Parathyroid adenoma (tissue), 2 donors: ENCODE measurements at regions not wholly inside any gene's neighbourhood (a gene's known extent, or its start where the extent isn't known, plus 50 kb on each side); places are given as distances from the start of the nearest gene placed in this dataset.

Source experiments
- H2AFZ ChIP-seq: fragments of 300-600 bp; sonication (generic); one replicate; pipeline ENCODE4 v1.7.0; 2017; ENCODE audit warnings: antibody characterized with exemption, mild to moderate bottlenecking
- H3K27ac ChIP-seq: fragments of 300-600 bp; sonication (generic); one replicate; pipeline ENCODE4 v1.7.0; 2017
- H3K27me3 ChIP-seq: fragments of 300-600 bp; sonication (generic); one replicate; pipeline ENCODE4 v1.7.0; 2017; ENCODE audit warnings: low read length; ENCODE audit not compliant: control insufficient read depth, insufficient read depth
- H3K36me3 ChIP-seq: fragments of 300-600 bp; sonication (generic); one replicate; pipeline ENCODE4 v1.7.0; 2017; ENCODE audit warnings: low read length; ENCODE audit not compliant: control insufficient read depth, insufficient read depth
- H3K4me1 ChIP-seq: fragments of 300-600 bp; sonication (generic); one replicate; pipeline ENCODE4 v1.7.0; 2017; ENCODE audit warnings: control low read depth
- H3K4me2 ChIP-seq: fragments of 300-600 bp; sonication (generic); one replicate; pipeline ENCODE4 v1.7.0; 2017; ENCODE audit warnings: low read length
- H3K4me3 ChIP-seq: fragments of 300-600 bp; sonication (generic); one replicate; pipeline ENCODE4 v1.7.0; 2017; ENCODE audit warnings: low read depth, low read length
- H3K79me2 ChIP-seq: fragments of 300-600 bp; sonication (generic); one replicate; pipeline ENCODE4 v1.7.0; 2017; ENCODE audit warnings: control low read depth
- H3K9ac ChIP-seq: fragments of 300-600 bp; sonication (generic); one replicate; pipeline ENCODE4 v1.7.0; 2017; ENCODE audit warnings: mild to moderate bottlenecking
- H3K9me3 ChIP-seq: fragments of 300-600 bp; sonication (generic); one replicate; pipeline ENCODE4 v1.7.0; 2017; ENCODE audit warnings: low read length; ENCODE audit not compliant: control insufficient read depth
- CTCF ChIP-seq: fragments of 300-600 bp; sonication (generic); IDR thresholded peaks from one replicate; pipeline ENCODE4 v1.7.0; 2017; ENCODE audit warnings: antibody characterized with exemption, mild to moderate bottlenecking
- donor health status: primary hyperparathyroidism.

- Histone ChIP-seq H3K27ac (no peak overlapping the region), H3K27me3 (no peaks in the 10 kb centered on the region), H2AFZ (no peak overlapping the region), H3K4me3 (no peak overlapping the region), H3K36me3 (no peaks in the 10 kb centered on the region), H3K9me3 (no peaks in the 10 kb centered on the region), H3K4me1 (no peaks in the 10 kb centered on the region), H3K79me2 (no peaks in the 10 kb centered on the region), H3K9ac (no peak overlapping the region), H3K4me2 (no peak overlapping the region)
- no peak for TF ChIP-seq CTCF
Measured at GRCh38 chr3:11089931-11090330, 64.4 kb upstream of the HRH1 start.

GRCh38 chr3:11090551-11090950 lies 63.7 kb upstream of the HRH1 start:
- no peak overlapping the region for H2AFZ ChIP-seq
- H3K4me2 ChIP-seq, result no peak overlapping the region
- H3K27me3 ChIP-seq, result no peaks in the 10 kb centered on the region
- H3K36me3 ChIP-seq, result no peaks in the 10 kb centered on the region
- H3K27ac ChIP-seq, result no peak overlapping the region
- TF ChIP-seq CTCF, result no peak
- no peaks in the 10 kb centered on the region for H3K4me1 ChIP-seq
- H3K9me3 ChIP-seq, result no peaks in the 10 kb centered on the region
- H3K4me3 ChIP-seq, result no peak overlapping the region
- no peak overlapping the region for H3K9ac ChIP-seq
- no peaks in the 10 kb centered on the region for H3K79me2 ChIP-seq

GRCh38 chr3:11091088-11091590 lies 63.2 kb upstream of the HRH1 start:
- no peak for TF ChIP-seq CTCF
- Histone ChIP-seq H3K4me1 (no peaks in the 10 kb centered on the region), H3K27me3 (no peaks in the 10 kb centered on the region), H3K9ac (no peak overlapping the region), H3K4me2 (no peak overlapping the region), H3K9me3 (no peaks in the 10 kb centered on the region), H3K79me2 (no peaks in the 10 kb centered on the region), H3K36me3 (no peaks in the 10 kb centered on the region), H3K27ac (no peak overlapping the region), H2AFZ (no peak overlapping the region), H3K4me3 (no peak overlapping the region)

- Histone ChIP-seq H2AFZ (no peak overlapping the region), H3K27me3 (no peaks in the 10 kb centered on the region), H3K4me1 (no peaks in the 10 kb centered on the region), H3K9me3 (no peaks in the 10 kb centered on the region), H3K27ac (no peak overlapping the region), H3K4me3 (no peak overlapping the region), H3K79me2 (no peaks in the 10 kb centered on the region), H3K4me2 (no peak overlapping the region), H3K36me3 (no peaks in the 10 kb centered on the region), H3K9ac (no peak overlapping the region)
- TF ChIP-seq CTCF, result no peak
Measured at GRCh38 chr3:11091791-11092190, 62.5 kb upstream of the HRH1 start.

GRCh38 chr3:11093823-11094340 lies 60.4 kb upstream of the HRH1 start:
- H3K4me2 ChIP-seq, result no peak overlapping the region
- TF ChIP-seq CTCF, result no peak
- no peaks in the 10 kb centered on the region for H3K79me2 ChIP-seq
- no peaks in the 10 kb centered on the region for H3K27me3 ChIP-seq
- H3K4me1 ChIP-seq, result no peaks in the 10 kb centered on the region
- H3K27ac ChIP-seq, result no peak overlapping the region
- H3K4me3 ChIP-seq, result no peak overlapping the region
- H3K9me3 ChIP-seq, result no peaks in the 10 kb centered on the region
- H2AFZ ChIP-seq, result no peak overlapping the region
- no peak overlapping the region for H3K9ac ChIP-seq
- no peaks in the 10 kb centered on the region for H3K36me3 ChIP-seq
